ENCODE measurements at regions not wholly inside any gene's neighbourhood (a gene's known extent, or its start where the extent isn't known, plus 50 kb on each side); places are given as distances from the start of the nearest gene placed in this dataset.

DNA sequence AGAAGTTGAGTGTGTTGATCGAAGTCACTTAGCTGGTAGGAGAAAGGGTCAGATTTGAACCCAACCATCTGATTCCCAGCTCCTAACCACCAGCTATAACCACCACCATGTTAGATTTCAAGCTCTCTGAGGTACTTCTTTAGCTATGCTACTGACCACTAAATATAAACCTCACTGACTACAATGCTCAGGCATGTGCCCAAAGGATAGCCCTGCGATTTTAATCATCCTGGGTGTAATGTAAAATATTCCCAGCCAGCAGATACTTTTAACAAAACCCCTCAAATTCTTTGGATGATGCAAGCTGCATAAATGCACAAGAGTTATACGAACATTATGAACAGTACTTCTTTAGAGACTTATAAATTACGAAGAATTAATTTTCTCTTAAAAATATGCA is 115.2 kb upstream of the TSC22D2 start:
- TF ChIP-seq, protein P1, sequence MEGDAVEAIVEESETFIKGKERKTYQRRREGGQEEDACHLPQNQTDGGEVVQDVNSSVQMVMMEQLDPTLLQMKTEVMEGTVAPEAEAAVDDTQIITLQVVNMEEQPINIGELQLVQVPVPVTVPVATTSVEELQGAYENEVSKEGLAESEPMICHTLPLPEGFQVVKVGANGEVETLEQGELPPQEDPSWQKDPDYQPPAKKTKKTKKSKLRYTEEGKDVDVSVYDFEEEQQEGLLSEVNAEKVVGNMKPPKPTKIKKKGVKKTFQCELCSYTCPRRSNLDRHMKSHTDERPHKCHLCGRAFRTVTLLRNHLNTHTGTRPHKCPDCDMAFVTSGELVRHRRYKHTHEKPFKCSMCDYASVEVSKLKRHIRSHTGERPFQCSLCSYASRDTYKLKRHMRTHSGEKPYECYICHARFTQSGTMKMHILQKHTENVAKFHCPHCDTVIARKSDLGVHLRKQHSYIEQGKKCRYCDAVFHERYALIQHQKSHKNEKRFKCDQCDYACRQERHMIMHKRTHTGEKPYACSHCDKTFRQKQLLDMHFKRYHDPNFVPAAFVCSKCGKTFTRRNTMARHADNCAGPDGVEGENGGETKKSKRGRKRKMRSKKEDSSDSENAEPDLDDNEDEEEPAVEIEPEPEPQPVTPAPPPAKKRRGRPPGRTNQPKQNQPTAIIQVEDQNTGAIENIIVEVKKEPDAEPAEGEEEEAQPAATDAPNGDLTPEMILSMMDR (conservative IDR thresholded peaks at IDR 0.05; ENCODE audit: low read depth, low read length), result no peak
- TF ChIP-seq EZH2phosphoT487 (IDR thresholded peaks at IDR 0.05; ENCODE audit: borderline replicate concordance, low read length), result no peak
- no TSS peak for BruUV-seq (replicated peaks)
- Histone ChIP-seq H3K9me2 (replicated peaks; ENCODE audit: low read length) (no peaks in the 10 kb centered on the region), H3K79me2 (ENCODE audit: low read length) (no peaks in the 10 kb centered on the region), H3K27me3 (ENCODE audit: low read length) (no peaks in the 10 kb centered on the region), H3K4me2 (ENCODE audit: low read length) (no peak overlapping the region), H3K4me3 (ENCODE audit: low read length) (no peak overlapping the region), H2AFZ (ENCODE audit: low read length) (no peak overlapping the region), H3K27ac (ENCODE audit: low read length) (no peak overlapping the region), H4K20me1 (ENCODE audit: low read length) (no peaks in the 10 kb centered on the region), H3K9me3 (ENCODE audit: low read length) (peaks cover 5% of the 10 kb centered on the region; the same call in 1 of the 2 replicates), H3K9ac (ENCODE audit: low read length) (no peak overlapping the region), H3K36me3 (ENCODE audit: low read depth, low read length) (no peaks in the 10 kb centered on the region), H3F3A (ENCODE audit: low read length, unreplicated experiment) (no peaks in the 10 kb centered on the region), H3K4me1 (ENCODE audit: insufficient read depth, low read length) (peaks cover 9% of the 10 kb centered on the region)
- ATAC-seq, result no peak
- ChIA-PET CTCF (no interaction called here), POLR2A (ENCODE audit: unreplicated experiment) (interaction anchor here (0.7 kb wide), 1 partner anchor 142 kb away, joined by 3 read pairs; no protein-coding TSS in a partner anchor)
- DNase-seq, result no peak
- intact Hi-C loops (cut with micrococcal nuclease), result no loop called here

DNA sequence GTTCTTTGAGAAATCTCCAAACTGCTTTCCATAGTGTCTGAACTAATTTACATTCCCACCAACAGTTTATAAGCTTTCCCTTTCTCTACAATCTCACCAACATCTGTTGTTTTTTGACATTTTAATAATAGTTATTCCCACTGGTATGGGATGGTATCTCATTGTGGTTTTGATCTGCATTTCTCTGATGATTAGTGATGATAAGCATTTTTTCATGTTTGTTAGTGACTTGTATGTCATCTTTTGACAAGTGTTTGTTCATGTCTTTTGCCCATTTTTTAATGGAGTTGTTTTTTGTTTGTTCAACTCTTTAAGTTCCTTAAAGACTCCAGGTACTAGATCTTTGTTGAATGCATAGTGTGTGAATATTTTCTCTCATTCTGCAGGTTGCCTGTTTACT is 116.6 kb upstream of the TSC22D2 start:
- Histone ChIP-seq H3K79me2 (ENCODE audit: low read length) (no peaks in the 10 kb centered on the region), H3K9me2 (replicated peaks; ENCODE audit: low read length) (no peaks in the 10 kb centered on the region), H3F3A (ENCODE audit: low read length, unreplicated experiment) (no peaks in the 10 kb centered on the region), H4K20me1 (ENCODE audit: low read length) (no peaks in the 10 kb centered on the region), H3K4me1 (ENCODE audit: insufficient read depth, low read length) (peaks cover 9% of the 10 kb centered on the region), H3K36me3 (ENCODE audit: low read depth, low read length) (no peaks in the 10 kb centered on the region), H3K4me3 (ENCODE audit: low read length) (no peak overlapping the region), H3K9ac (ENCODE audit: low read length) (no peak overlapping the region), H3K27ac (ENCODE audit: low read length) (no peak overlapping the region), H3K4me2 (ENCODE audit: low read length) (no peak overlapping the region), H3K9me3 (ENCODE audit: low read length) (peaks cover 5% of the 10 kb centered on the region; the same call in 1 of the 2 replicates), H3K27me3 (ENCODE audit: low read length) (no peaks in the 10 kb centered on the region), H2AFZ (ENCODE audit: low read length) (no peak overlapping the region)
- ATAC-seq, result no peak
- no peak for TF ChIP-seq EZH2phosphoT487 (IDR thresholded peaks at IDR 0.05; ENCODE audit: borderline replicate concordance, low read length)
- TF ChIP-seq, protein P1 (conservative IDR thresholded peaks at IDR 0.05; ENCODE audit: low read depth, low read length), result no peak
- TF ChIP-seq EZH2 (IDR thresholded peaks at IDR 0.05; ENCODE audit: low read length, unreplicated experiment), result no peak
- no TSS peak for BruUV-seq (replicated peaks)
- intact Hi-C loops (cut with micrococcal nuclease), result no loop called here
- CTCF ChIA-PET, result no interaction called here
- POLR2A ChIA-PET (ENCODE audit: unreplicated experiment), result no interaction called here
- no peak for DNase-seq

DNA sequence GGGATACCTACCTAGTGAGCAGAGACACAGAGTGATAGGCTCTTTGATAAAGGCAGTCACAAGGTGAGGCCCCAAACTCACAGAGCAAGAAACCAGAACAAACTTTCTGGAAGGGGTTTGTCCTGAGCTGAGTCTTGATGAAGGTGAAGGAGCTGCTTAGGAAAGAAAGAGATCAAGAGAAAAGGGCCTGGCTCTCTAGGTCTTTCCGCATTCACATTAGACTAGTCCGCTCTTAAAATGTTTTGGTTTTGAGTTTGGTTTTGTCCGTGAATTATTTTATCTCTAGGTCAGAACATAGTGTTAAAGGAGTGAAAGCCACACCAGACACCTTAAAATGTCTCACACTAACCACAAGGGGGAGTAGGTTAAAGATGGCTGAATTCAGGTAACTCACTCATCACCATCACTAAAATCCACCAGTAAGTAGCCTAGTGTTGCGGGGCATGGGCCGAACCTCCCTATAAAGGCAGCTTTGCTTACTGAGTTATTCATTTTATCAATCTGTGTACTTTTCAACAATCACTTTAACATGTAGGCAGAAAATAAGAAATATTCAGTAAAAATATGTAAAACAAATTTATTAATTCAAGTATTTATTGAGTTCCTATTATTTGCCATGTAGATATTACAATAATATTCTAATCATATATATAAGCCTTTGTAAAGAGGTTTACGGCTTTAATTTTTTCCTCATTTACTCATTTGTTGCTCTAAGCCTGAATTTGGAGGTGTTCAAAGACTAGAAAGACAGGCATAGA is 121.5 kb upstream of the TSC22D2 start:
- BruUV-seq (replicated peaks), result no TSS peak
- peaks cover 5% of the 10 kb centered on the region; the same call in 1 of the 2 replicates for H3K9me3 ChIP-seq (ENCODE audit: low read length)
- peak overlapping the region; percentile 70 for H2AFZ ChIP-seq (ENCODE audit: low read length)
- no peaks in the 10 kb centered on the region for H3F3A ChIP-seq (ENCODE audit: low read length, unreplicated experiment)
- peak; percentile 80 for DNase-seq
- POLR2A ChIA-PET (ENCODE audit: unreplicated experiment), result no interaction called here
- CTCF ChIA-PET, result interaction anchor here (0.6 kb wide), 2 partner anchors 10 to 62 kb away, joined by 3 read pairs; no protein-coding TSS in a partner anchor
- H3K4me2 ChIP-seq (ENCODE audit: low read length), result peak overlapping the region; percentile 44
- intact Hi-C loops (cut with micrococcal nuclease), result loop anchor here (1.0 to 2.0 kb wide), 6 partner anchors 30 to 209 kb away; partner anchors contain the start of gene TSC22D2
- no peaks in the 10 kb centered on the region for H4K20me1 ChIP-seq (ENCODE audit: low read length)
- no peaks in the 10 kb centered on the region for H3K79me2 ChIP-seq (ENCODE audit: low read length)
- peak; percentile 98 for ATAC-seq
- H3K4me3 ChIP-seq (ENCODE audit: low read length), result peak overlapping the region; percentile 29
- H3K36me3 ChIP-seq (ENCODE audit: low read depth, low read length), result no peaks in the 10 kb centered on the region
- H3K4me1 ChIP-seq (ENCODE audit: insufficient read depth, low read length), result peaks cover 7% of the 10 kb centered on the region
- no peak overlapping the region for H3K9ac ChIP-seq (ENCODE audit: low read length)
- no peaks in the 10 kb centered on the region for H3K9me2 ChIP-seq (replicated peaks; ENCODE audit: low read length)
- no peaks in the 10 kb centered on the region for H3K27me3 ChIP-seq (ENCODE audit: low read length)
- TF ChIP-seq EZH2 (IDR thresholded peaks at IDR 0.05; ENCODE audit: low read length, unreplicated experiment) (no peak), EZH2phosphoT487 (IDR thresholded peaks at IDR 0.05; ENCODE audit: borderline replicate concordance, low read length) (no peak)
- TF ChIP-seq, protein P1 (conservative IDR thresholded peaks at IDR 0.05; ENCODE audit: low read depth, low read length), result peak; percentile 87
- no peak overlapping the region for H3K27ac ChIP-seq (ENCODE audit: low read length)
